ENCODE measurements at regions not wholly inside any gene's neighbourhood (a gene's known extent, or its start where the extent isn't known, plus 50 kb on each side); places are given as distances from the start of the nearest gene placed in this dataset.

DNA sequence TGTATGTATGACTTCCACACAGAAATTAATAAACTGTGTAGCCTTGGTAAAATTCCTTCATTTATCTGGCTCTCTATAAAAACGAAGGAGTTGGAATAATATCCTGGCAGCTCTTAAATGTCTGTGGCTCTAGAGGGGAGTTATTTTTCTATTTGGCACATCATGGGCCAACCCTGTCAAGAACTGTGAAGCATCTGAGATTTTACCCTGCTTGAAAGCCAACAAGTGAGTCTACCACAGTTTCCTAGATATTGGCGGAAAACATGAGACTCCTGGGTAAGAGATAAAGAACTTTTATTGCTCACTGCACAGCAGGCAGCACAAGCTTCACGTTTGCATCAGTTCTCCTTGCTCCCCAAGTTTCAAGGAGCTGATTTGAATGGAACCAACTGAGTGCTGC, 346.7 kb upstream of the CYRIA start:
- no peak for TF ChIP-seq CTCF (conservative IDR thresholded peaks at IDR 0.05; ENCODE audit: control insufficient read depth, insufficient read depth, low read depth, low read length)
- no peak overlapping the region for H3K4me3 ChIP-seq (ENCODE audit: control insufficient read depth, low read depth, low read length)
- no peak for DNase-seq (ENCODE audit: low read depth)

- no peak for DNase-seq (ENCODE audit: low read depth)
- TF ChIP-seq CTCF (conservative IDR thresholded peaks at IDR 0.05; ENCODE audit: control insufficient read depth, insufficient read depth, low read depth, low read length) = no peak
- no peak overlapping the region for H3K4me3 ChIP-seq (ENCODE audit: control insufficient read depth, low read depth, low read length)
Observed at GRCh38 chr2:17010104-17010503, 344.5 kb upstream of the CYRIA start.

DNA sequence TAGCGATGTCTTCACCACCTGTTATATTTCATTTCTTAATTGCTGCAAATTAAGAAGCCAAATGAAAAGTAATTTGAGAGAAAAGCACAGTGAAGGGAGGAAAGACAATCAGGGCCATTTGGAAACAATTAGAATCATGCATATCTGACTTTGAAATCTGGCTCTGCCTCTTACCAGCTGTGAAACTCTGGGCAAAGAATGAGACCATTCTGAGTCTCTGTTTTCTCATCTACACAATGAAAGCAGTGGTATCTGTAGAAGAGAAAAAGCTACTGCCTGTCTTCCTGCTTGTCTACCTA, 334.5 kb upstream of the CYRIA start:
- H3K4me3 ChIP-seq (ENCODE audit: control insufficient read depth, low read depth, low read length) = no peak overlapping the region
- TF ChIP-seq CTCF (conservative IDR thresholded peaks at IDR 0.05; ENCODE audit: control insufficient read depth, insufficient read depth, low read depth, low read length) = no peak
- no peak for DNase-seq (ENCODE audit: low read depth)

- TF ChIP-seq CTCF (conservative IDR thresholded peaks at IDR 0.05; ENCODE audit: control insufficient read depth, insufficient read depth, low read depth, low read length) = no peak
- H3K4me3 ChIP-seq (ENCODE audit: control insufficient read depth, low read depth, low read length) = no peak overlapping the region
- no peak for DNase-seq (ENCODE audit: low read depth)
Observed at GRCh38 chr2:16999347-17000183, 333.9 kb upstream of the CYRIA start.

DNA sequence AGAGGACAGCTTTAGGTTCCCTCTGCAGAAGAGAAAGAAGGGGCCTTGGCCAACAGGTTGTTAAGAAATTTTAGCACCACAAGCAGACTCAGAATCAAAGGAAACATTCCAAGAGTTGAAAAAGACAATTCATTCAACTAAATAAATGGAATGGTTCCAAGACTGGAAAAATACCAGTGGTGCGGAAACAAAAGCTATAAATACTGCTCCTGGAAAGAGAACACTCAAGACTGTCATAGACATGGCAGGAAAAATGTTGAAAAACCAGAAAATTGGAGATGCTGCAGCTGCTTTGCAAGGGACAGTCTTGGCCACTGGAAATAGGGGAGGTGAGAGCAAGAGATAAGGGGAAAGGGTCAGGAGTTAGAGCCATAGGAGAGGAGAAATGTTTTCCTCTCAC, 312.7 kb upstream of the CYRIA start:
- no peak overlapping the region for H3K4me3 ChIP-seq (ENCODE audit: control insufficient read depth, low read depth, low read length)
- no peak for DNase-seq (ENCODE audit: low read depth)
- TF ChIP-seq CTCF (conservative IDR thresholded peaks at IDR 0.05; ENCODE audit: control insufficient read depth, insufficient read depth, low read depth, low read length) = no peak

GRCh38 chr2:16974688-16975087, 309.1 kb upstream of the CYRIA start:
- no peak for TF ChIP-seq CTCF (conservative IDR thresholded peaks at IDR 0.05; ENCODE audit: control insufficient read depth, insufficient read depth, low read depth, low read length)

More at GRCh38 chr2:16974688-16975087, 309.1 kb upstream of the CYRIA start:
- no peak for DNase-seq (ENCODE audit: low read depth)
- no peak overlapping the region for H3K4me3 ChIP-seq (ENCODE audit: control insufficient read depth, low read depth, low read length)
